CD14-positive monocyte (primary cell): ENCODE measurements at regions not wholly inside any gene's neighbourhood (a gene's known extent, or its start where the extent isn't known, plus 50 kb on each side); places are given as distances from the start of the nearest gene placed in this dataset.
A peak's percentile ranks its signal among the peaks of the same experiment; 100 is the strongest.

Experiments
- DNase-seq, 3 donors: peaks; one replicate each; pipeline ENCODE4 v3.0.0-alpha.2; 2011 to 2022
- H2AFZ ChIP-seq: 2 replicates; pipeline ENCODE4 v1.6.0; 2012; ENCODE audit warnings: mild to moderate bottlenecking, low read depth, low read length, inconsistent platforms; ENCODE audit not compliant: insufficient read depth, poor library complexity, severe bottlenecking
- H3K27ac ChIP-seq, 2 donors: 1 replicate in 1 of 2; 2 replicates in 1 of 2; pipeline ENCODE4 v1.5.1; 2012 to 2013; ENCODE audit warnings: low read length in 2 of 2, control low read depth in 1 of 2, inconsistent platforms in 1 of 2, low read depth in 1 of 2, mild to moderate bottlenecking in 1 of 2
- H3K27me3 ChIP-seq, 2 donors: one replicate each; pipeline versions ENCODE4 v1.6.0 to v1.6.1; 2011 to 2013; ENCODE audit warnings: low read length in 2 of 2; ENCODE audit not compliant: control insufficient read depth in 2 of 2, insufficient read depth in 2 of 2
- H3K36me3 ChIP-seq, 2 donors: replicated peaks in 1 of 2; 1 replicate in 1 of 2; 2 replicates in 1 of 2; pipeline versions ENCODE4 v1.5.1 to v1.6.1; 2012 to 2013; ENCODE audit warnings: low read length in 2 of 2, control low read depth in 1 of 2, inconsistent platforms in 1 of 2, mild to moderate bottlenecking in 1 of 2; ENCODE audit not compliant: insufficient read depth in 2 of 2, control insufficient read depth in 1 of 2
- H3K4me1 ChIP-seq, 2 donors: 1 replicate in 1 of 2; 2 replicates in 1 of 2; pipeline versions ENCODE4 v1.5.1 to v1.6.1; 2012 to 2013; ENCODE audit warnings: low read length in 2 of 2, control low read depth in 1 of 2, inconsistent platforms in 1 of 2, mild to moderate bottlenecking in 1 of 2, moderate library complexity in 1 of 2; ENCODE audit not compliant: insufficient read depth in 2 of 2, control insufficient read depth in 1 of 2
- H3K4me2 ChIP-seq: replicated peaks from 2 replicates; pipeline ENCODE3; 2012; ENCODE audit warnings: low read length, moderate library complexity, mild to moderate bottlenecking; ENCODE audit not compliant: poor library complexity, severe bottlenecking; ENCODE audit errors: extremely low read depth
- H3K4me3 ChIP-seq, 3 experiments: fragments of 200-600 bp in 1 of 3; sonication (generic) in 1 of 3; replicated peaks in 1 of 3; 1 replicate in 2 of 3; 2 replicates in 1 of 3; pipeline ENCODE4 v1.5.1; 2011 to 2013; ENCODE audit warnings: low read length in 3 of 3, mild to moderate bottlenecking in 3 of 3, control low read depth in 2 of 3, low read depth in 2 of 3, inconsistent platforms in 1 of 3, moderate library complexity in 1 of 3
- H3K79me2 ChIP-seq: 2 replicates; pipeline ENCODE4 v1.6.0; 2012; ENCODE audit warnings: mild to moderate bottlenecking, control low read depth, inconsistent platforms, low read length, moderate library complexity; ENCODE audit not compliant: insufficient read depth
- H3K9ac ChIP-seq: 2 replicates; pipeline ENCODE4 v1.6.0; 2017; ENCODE audit warnings: low read length, mild to moderate bottlenecking; ENCODE audit not compliant: insufficient read depth, poor library complexity, severe bottlenecking
- H3K9me3 ChIP-seq, 2 donors: replicated peaks in 1 of 2; 1 replicate in 1 of 2; 2 replicates in 1 of 2; pipeline versions ENCODE4 v1.5.1 to v1.6.1; 2012 to 2013; ENCODE audit warnings: low read length in 2 of 2, control low read depth in 1 of 2; ENCODE audit not compliant: control insufficient read depth in 1 of 2, insufficient read depth in 1 of 2
- H4K20me1 ChIP-seq: 2 replicates; pipeline ENCODE4 v1.6.0; 2012; ENCODE audit warnings: mild to moderate bottlenecking, low read length, control low read depth, moderate library complexity; ENCODE audit not compliant: insufficient read depth
- H3K27ac Mint-ChIP-seq, 7 donors: one replicate each; pipeline ENCODE4 v1.8.0; 2020; ENCODE audit warnings: mild to moderate bottlenecking in 7 of 7, mixed read lengths in 7 of 7, moderate library complexity in 6 of 7, inconsistent platforms in 2 of 7
- H3K27me3 Mint-ChIP-seq, 3 donors: one replicate each; pipeline ENCODE4 v1.8.0; 2021 to 2022; ENCODE audit warnings: low read depth in 3 of 3, mild to moderate bottlenecking in 3 of 3, mixed read lengths in 3 of 3, moderate library complexity in 3 of 3, inconsistent platforms in 1 of 3
- H3K36me3 Mint-ChIP-seq, 2 donors: one replicate each; pipeline ENCODE4 v1.8.0; 2020; ENCODE audit warnings: mixed read lengths in 2 of 2, inconsistent platforms in 1 of 2, mild to moderate bottlenecking in 1 of 2
- H3K4me1 Mint-ChIP-seq: one replicate; pipeline ENCODE4 v1.8.0; 2020; ENCODE audit warnings: mild to moderate bottlenecking, mixed read lengths
- H3K4me3 Mint-ChIP-seq, 2 donors: one replicate each; pipeline ENCODE4 v1.8.0; 2020; ENCODE audit warnings: mild to moderate bottlenecking in 2 of 2, mixed read lengths in 2 of 2, moderate library complexity in 1 of 2
- H3K9me3 Mint-ChIP-seq, 7 donors: one replicate each; pipeline ENCODE4 v1.8.0; 2020 to 2022; ENCODE audit warnings: mixed read lengths in 7 of 7, mild to moderate bottlenecking in 6 of 7, moderate library complexity in 6 of 7, inconsistent platforms in 2 of 7
- CTCF ChIP-seq: fragments of 200-600 bp; IDR thresholded peaks from one replicate; pipeline ENCODE4 v1.8.0; 2022; ENCODE audit warnings: antibody characterized with exemption, mild to moderate bottlenecking
- WGBS: methylation state at CpG from one replicate; pipeline ENCODE4 v1.1.5; 2013; ENCODE audit warnings: missing lambda C conversion rate; ENCODE audit not compliant: insufficient coverage; 5-methylcytosine and 5-hydroxymethylcytosine counted together
- intact Hi-C, 2 donors: fragments of 100-400 bp; cut with micrococcal nuclease; formaldehyde crosslinking; loops; one replicate each; pipeline versions ENCODE4 v1.15.0 to v1.15.1; 2023

- TF ChIP-seq CTCF, result no peak
- Mint-ChIP-seq H3K36me3 (no peaks in the 10 kb centered on the region), H3K4me3 (peak overlapping the region in 1 of 2 donors; percentile 59), H3K27ac (no peak overlapping the region), H3K27me3 (peaks cover 6 to 25% (median 7%) of the 10 kb centered on the region in 3 donors), H3K9me3 (peaks cover 0 to 3% (median 0%) of the 10 kb centered on the region in 7 donors), H3K4me1 (no peaks in the 10 kb centered on the region)
- Histone ChIP-seq H3K27me3 (no peaks in the 10 kb centered on the region), H4K20me1 (no peaks in the 10 kb centered on the region), H3K79me2 (no peaks in the 10 kb centered on the region), H2AFZ (no peak overlapping the region), H3K27ac (no peak overlapping the region), H3K36me3 (no peaks in the 10 kb centered on the region), H3K9me3 (no peaks in the 10 kb centered on the region), H3K4me2 (no peak overlapping the region), H3K9ac (no peak overlapping the region), H3K4me3 (no peak overlapping the region), H3K4me1 (no peaks in the 10 kb centered on the region)
- no CpG with 5 or more reads among the region's 3 CpGs for WGBS
- no peak for DNase-seq
- intact Hi-C loops, result no loop called here
Measured at GRCh38 chr3:13130464-13131193, 57.4 kb upstream of the IQSEC1 start.

GRCh38 chr3:13125092-13126015 lies 52.1 kb upstream of the IQSEC1 start:
- DNase-seq, result no peak
- no peak overlapping the region for H3K4me2 ChIP-seq
- no peaks in the 10 kb centered on the region for H3K9me3 ChIP-seq
- Mint-ChIP-seq H3K9me3 (peaks cover 0 to 3% (median 0%) of the 10 kb centered on the region in 7 donors), H3K27ac (peak overlapping the region in 1 of 7 donors; percentile 6), H3K36me3 (no peaks in the 10 kb centered on the region), H3K4me3 (no peak overlapping the region), H3K4me1 (no peaks in the 10 kb centered on the region), H3K27me3 (peaks cover 4 to 14% (median 7%) of the 10 kb centered on the region in 3 donors)
- H3K4me3 ChIP-seq, result no peak overlapping the region
- H3K27ac ChIP-seq, result no peak overlapping the region
- H3K27me3 ChIP-seq, result no peaks in the 10 kb centered on the region
- no peaks in the 10 kb centered on the region for H3K79me2 ChIP-seq
- H4K20me1 ChIP-seq, result no peaks in the 10 kb centered on the region
- H3K4me1 ChIP-seq, result no peaks in the 10 kb centered on the region
- H3K36me3 ChIP-seq, result no peaks in the 10 kb centered on the region
- intact Hi-C loops, result no loop called here
- no peak overlapping the region for H3K9ac ChIP-seq
- H2AFZ ChIP-seq, result no peak overlapping the region
- WGBS, result 94% methylated on average over 8 of the region's 13 CpGs
- no peak for TF ChIP-seq CTCF
